Endothelial cell of umbilical vein (primary cell): ENCODE measurements at regions not wholly inside any gene's neighbourhood (a gene's known extent, or its start where the extent isn't known, plus 50 kb on each side); places are given as distances from the start of the nearest gene placed in this dataset.

Experiments used
- EZH2 ChIP-seq: IDR thresholded peaks from 2 replicates; pipeline ENCODE4 v1.6.1; 2012; ENCODE audit warnings: borderline replicate concordance, low read depth, mild to moderate bottlenecking, moderate library complexity, low read length, inconsistent platforms; ENCODE audit not compliant: severe bottlenecking
- FOS ChIP-seq: IDR thresholded peaks from 2 replicates; pipeline ENCODE4 v1.6.1; 2011; ENCODE audit warnings: mild to moderate bottlenecking, low read length, moderate library complexity, borderline replicate concordance; ENCODE audit not compliant: insufficient read depth
- GATA2 ChIP-seq: IDR thresholded peaks from 2 replicates; pipeline ENCODE4 v1.7.0; 2011; ENCODE audit warnings: low read depth, mild to moderate bottlenecking, moderate library complexity, mixed read lengths, low read length; ENCODE audit not compliant: insufficient read length, insufficient read depth
- JUN ChIP-seq: IDR thresholded peaks from 2 replicates; pipeline ENCODE4 v1.6.1; 2011; ENCODE audit warnings: borderline replicate concordance, low read depth; ENCODE audit not compliant: insufficient read length, insufficient read depth
- MYC ChIP-seq: IDR thresholded peaks from one replicate; pipeline ENCODE4 v1.6.1; 2011; ENCODE audit warnings: mild to moderate bottlenecking, low read depth, low read length
- POLR2A ChIP-seq: IDR thresholded peaks from 2 replicates; pipeline ENCODE4 v1.6.1; 2012; ENCODE audit warnings: low read depth, mild to moderate bottlenecking, control low read depth, low read length
- POLR2AphosphoS5 ChIP-seq: IDR thresholded peaks from 2 replicates; pipeline ENCODE4 v1.6.1; 2012; ENCODE audit warnings: low read depth, mild to moderate bottlenecking, control low read depth, low read length, moderate library complexity; ENCODE audit not compliant: insufficient read depth
- TF ChIP-seq, protein P1 (sequence below), 2 donors: IDR thresholded peaks; 1 replicate in 1 of 2; 2 replicates in 1 of 2; pipeline ENCODE4 v1.5.1; 2011; ENCODE audit warnings: low read length in 2 of 2, mild to moderate bottlenecking in 2 of 2, moderate library complexity in 2 of 2, control low read depth in 1 of 2, inconsistent platforms in 1 of 2, low read depth in 1 of 2; ENCODE audit not compliant: insufficient read depth in 1 of 2; ENCODE audit errors: extremely low read depth in 1 of 2
- TF ChIP-seq, protein P2 (sequence below): IDR thresholded peaks from 2 replicates; pipeline ENCODE4 v1.6.1; 2011; ENCODE audit not compliant: insufficient read depth, insufficient read length

DNA sequence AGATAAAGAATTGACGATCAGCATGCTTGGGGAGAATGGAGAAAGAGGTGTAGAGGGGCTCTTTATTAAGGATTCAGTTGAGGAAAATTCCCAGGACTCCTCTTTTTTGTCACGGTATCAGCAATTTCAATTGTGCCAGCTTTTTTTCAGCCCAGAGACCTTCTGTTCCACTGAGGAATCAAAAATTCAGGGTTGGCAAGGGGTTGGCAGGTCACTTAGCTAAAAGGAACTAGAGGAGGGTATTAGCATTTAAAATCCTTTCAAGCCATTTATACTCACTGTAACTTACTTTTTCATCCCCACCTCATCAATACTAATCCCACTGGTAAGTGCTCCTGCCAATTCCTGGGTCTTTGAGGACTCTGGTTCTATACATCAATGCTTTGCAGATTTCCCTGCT lies 757.5 kb upstream of the COBL start:
- TF ChIP-seq GATA2 (no peak), EZH2 (no peak), POLR2AphosphoS5 (no peak), POLR2A (no peak), JUN (no peak), FOS (no peak), MYC (no peak)
- TF ChIP-seq, protein P1, sequence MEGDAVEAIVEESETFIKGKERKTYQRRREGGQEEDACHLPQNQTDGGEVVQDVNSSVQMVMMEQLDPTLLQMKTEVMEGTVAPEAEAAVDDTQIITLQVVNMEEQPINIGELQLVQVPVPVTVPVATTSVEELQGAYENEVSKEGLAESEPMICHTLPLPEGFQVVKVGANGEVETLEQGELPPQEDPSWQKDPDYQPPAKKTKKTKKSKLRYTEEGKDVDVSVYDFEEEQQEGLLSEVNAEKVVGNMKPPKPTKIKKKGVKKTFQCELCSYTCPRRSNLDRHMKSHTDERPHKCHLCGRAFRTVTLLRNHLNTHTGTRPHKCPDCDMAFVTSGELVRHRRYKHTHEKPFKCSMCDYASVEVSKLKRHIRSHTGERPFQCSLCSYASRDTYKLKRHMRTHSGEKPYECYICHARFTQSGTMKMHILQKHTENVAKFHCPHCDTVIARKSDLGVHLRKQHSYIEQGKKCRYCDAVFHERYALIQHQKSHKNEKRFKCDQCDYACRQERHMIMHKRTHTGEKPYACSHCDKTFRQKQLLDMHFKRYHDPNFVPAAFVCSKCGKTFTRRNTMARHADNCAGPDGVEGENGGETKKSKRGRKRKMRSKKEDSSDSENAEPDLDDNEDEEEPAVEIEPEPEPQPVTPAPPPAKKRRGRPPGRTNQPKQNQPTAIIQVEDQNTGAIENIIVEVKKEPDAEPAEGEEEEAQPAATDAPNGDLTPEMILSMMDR (IDR thresholded peaks at IDR 0.05; ENCODE audit: extremely low read depth in 1 of 2, insufficient read depth in 1 of 2, low read depth in 1 of 2, low read length in 2 of 2) = no peak
- TF ChIP-seq, protein P2, sequence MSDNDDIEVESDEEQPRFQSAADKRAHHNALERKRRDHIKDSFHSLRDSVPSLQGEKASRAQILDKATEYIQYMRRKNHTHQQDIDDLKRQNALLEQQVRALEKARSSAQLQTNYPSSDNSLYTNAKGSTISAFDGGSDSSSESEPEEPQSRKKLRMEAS = no peak
